Esophagus squamous epithelium (tissue), 5 donors: ENCODE measurements at regions not wholly inside any gene's neighbourhood (a gene's known extent, or its start where the extent isn't known, plus 50 kb on each side); places are given as distances from the start of the nearest gene placed in this dataset.

Experiments
- DNase-seq: peaks from one replicate; lab custom pipeline; 2025; lab: John Stamatoyannopoulos, UW
- H3K27ac ChIP-seq, 4 donors: fragments of 200-600 bp; sonication (generic); one replicate each; pipeline ENCODE4 v1.5.1; 2016 to 2019; ENCODE audit warnings: mild to moderate bottlenecking in 1 of 4
- H3K27me3 ChIP-seq, 4 donors: fragments of 200-600 bp; sonication (generic); 1 replicate in 3 of 4; 2 replicates in 1 of 4; pipeline versions ENCODE4 v1.5.1 to v1.6.0; 2017 to 2021; ENCODE audit warnings: antibody characterized with exemption in 1 of 4
- H3K36me3 ChIP-seq, 3 donors: fragments of 200-600 bp; sonication (generic); one replicate each; pipeline ENCODE4 v1.5.1; 2016 to 2019
- H3K4me1 ChIP-seq, 3 donors: fragments of 200-600 bp; sonication (generic); one replicate each; pipeline ENCODE4 v1.5.1; 2017 to 2019
- H3K4me3 ChIP-seq, 4 donors: fragments of 200-600 bp; sonication (generic); 1 replicate in 3 of 4; 2 replicates in 1 of 4; pipeline ENCODE4 v1.5.1; 2016 to 2019; ENCODE audit warnings: mild to moderate bottlenecking in 2 of 4, moderate library complexity in 1 of 4
- H3K9me3 ChIP-seq, 3 donors: fragments of 200-600 bp; sonication (generic); one replicate each; pipeline ENCODE4 v1.5.1; 2016 to 2019
- CTCF ChIP-seq, 6 experiments: fragments of 450-650 bp in 4 of 6; fragments of 200-600 bp in 2 of 6; sonication (generic) in 2 of 6; IDR thresholded peaks; one replicate each; pipeline ENCODE4 v1.5.1; 2016 to 2019; ENCODE audit warnings: antibody characterized with exemption in 6 of 6, mild to moderate bottlenecking in 4 of 6, moderate library complexity in 4 of 6
- POLR2A ChIP-seq, 4 donors: fragments of 450-650 bp; IDR thresholded peaks; one replicate each; pipeline ENCODE4 v1.6.1; 2017; ENCODE audit warnings: antibody characterized with exemption in 4 of 4, mild to moderate bottlenecking in 4 of 4, moderate library complexity in 3 of 4
- WGBS, 2 donors: methylation state at CpG; one replicate each; pipeline ENCODE4 v1.1.5; 2018; 5-methylcytosine and 5-hydroxymethylcytosine counted together
- intact Hi-C: fragments of 100-400 bp; cut with DNase I; formaldehyde crosslinking; loops from one replicate; pipeline ENCODE4 v1.15.0; 2022
- donor health status: DM: yes; HTN: yes; CAD: no.

GRCh38 chr2:14350856-14351255, 281.7 kb upstream of the LRATD1 start:
- H3K4me3 ChIP-seq, result no peak overlapping the region
- H3K4me1 ChIP-seq, result no peaks in the 10 kb centered on the region
- no peak overlapping the region for H3K27ac ChIP-seq
- TF ChIP-seq CTCF (IDR thresholded peaks at IDR 0.05), result no peak
- TF ChIP-seq POLR2A (IDR thresholded peaks at IDR 0.05), result no peak
- H3K36me3 ChIP-seq, result no peaks in the 10 kb centered on the region
- no peak for DNase-seq
- intact Hi-C loops, result no loop called here
- H3K27me3 ChIP-seq, result no peaks in the 10 kb centered on the region
- H3K9me3 ChIP-seq, result no peaks in the 10 kb centered on the region

DNA sequence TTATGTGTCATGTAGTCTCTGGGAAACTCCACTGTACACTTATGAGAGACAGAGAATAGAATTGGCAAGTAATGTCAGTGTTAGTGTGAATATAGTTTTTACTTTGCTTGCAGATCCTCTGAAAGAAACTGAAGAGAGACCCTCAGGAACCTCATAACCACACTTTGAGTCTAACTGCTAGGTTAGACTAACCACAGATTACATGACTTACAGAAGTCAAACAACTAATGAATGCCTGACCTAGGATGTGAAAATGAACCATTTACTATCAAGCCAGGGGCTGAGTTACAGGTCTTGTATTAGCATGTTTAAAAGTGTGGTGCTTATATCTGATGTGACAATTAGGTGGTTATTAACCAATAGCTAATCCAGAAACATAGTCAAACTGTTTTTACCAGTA, 280.4 kb upstream of the LRATD1 start:
- no peaks in the 10 kb centered on the region for H3K36me3 ChIP-seq
- H3K4me1 ChIP-seq, result no peaks in the 10 kb centered on the region
- no peaks in the 10 kb centered on the region for H3K9me3 ChIP-seq
- no peak overlapping the region for H3K27ac ChIP-seq
- no peak for DNase-seq
- H3K4me3 ChIP-seq, result no peak overlapping the region
- no peak for TF ChIP-seq CTCF (IDR thresholded peaks at IDR 0.05)
- no peak for TF ChIP-seq POLR2A (IDR thresholded peaks at IDR 0.05)
- no peaks in the 10 kb centered on the region for H3K27me3 ChIP-seq
- intact Hi-C loops, result no loop called here

- DNase-seq, result no peak
- H3K9me3 ChIP-seq, result no peaks in the 10 kb centered on the region
- no peak for TF ChIP-seq POLR2A (IDR thresholded peaks at IDR 0.05)
- TF ChIP-seq CTCF (IDR thresholded peaks at IDR 0.05), result no peak
- no peak overlapping the region for H3K4me3 ChIP-seq
- intact Hi-C loops, result no loop called here
- 66 to 72% methylated on average over 2 to 3 of the region's 3 CpGs for WGBS, 2 donors
- no peak overlapping the region for H3K27ac ChIP-seq
- no peaks in the 10 kb centered on the region for H3K27me3 ChIP-seq
- H3K36me3 ChIP-seq, result no peaks in the 10 kb centered on the region
- H3K4me1 ChIP-seq, result no peaks in the 10 kb centered on the region
These were observed 278.3 kb upstream of the LRATD1 start for GRCh38 chr2:14354231-14354630.

GRCh38 chr2:14355102-14355501, 277.4 kb upstream of the LRATD1 start:
- DNase-seq, result no peak
- no peaks in the 10 kb centered on the region for H3K4me1 ChIP-seq
- H3K9me3 ChIP-seq, result no peaks in the 10 kb centered on the region
- no peak overlapping the region for H3K4me3 ChIP-seq
- no peaks in the 10 kb centered on the region for H3K36me3 ChIP-seq
- no peak for TF ChIP-seq CTCF (IDR thresholded peaks at IDR 0.05)
- no peak for TF ChIP-seq POLR2A (IDR thresholded peaks at IDR 0.05)
- no peak overlapping the region for H3K27ac ChIP-seq
- 77 to 89% methylated on average over 2 of the region's 2 CpGs for WGBS, 2 donors
- intact Hi-C loops, result no loop called here
- no peaks in the 10 kb centered on the region for H3K27me3 ChIP-seq

- no peaks in the 10 kb centered on the region for H3K36me3 ChIP-seq
- no peak overlapping the region for H3K27ac ChIP-seq
- H3K4me3 ChIP-seq, result no peak overlapping the region
- DNase-seq, result no peak
- no peaks in the 10 kb centered on the region for H3K9me3 ChIP-seq
- no peaks in the 10 kb centered on the region for H3K4me1 ChIP-seq
- intact Hi-C loops, result no loop called here
- H3K27me3 ChIP-seq, result no peaks in the 10 kb centered on the region
- 77 to 84% methylated on average over 5 of the region's 5 CpGs for WGBS, 2 donors
- TF ChIP-seq CTCF (IDR thresholded peaks at IDR 0.05), result no peak
- TF ChIP-seq POLR2A (IDR thresholded peaks at IDR 0.05), result no peak
These were observed 274.2 kb upstream of the LRATD1 start for GRCh38 chr2:14358339-14358738.
